GM12878 (cell line): ENCODE measurements at regions not wholly inside any gene's neighbourhood (a gene's known extent, or its start where the extent isn't known, plus 50 kb on each side); places are given as distances from the start of the nearest gene placed in this dataset.

Experiments
- BCL11A ChIP-seq: IDR thresholded peaks from 2 replicates; pipeline ENCODE4 v1.6.1; 2011; ENCODE audit warnings: low read depth, low read length
- CEBPB ChIP-seq, 2 experiments: fragments of 150-350 bp in 1 of 2; IDR thresholded peaks; 2 replicates each; pipeline ENCODE4 v1.6.1; 2012 to 2014; ENCODE audit warnings: low read depth in 2 of 2, low read length in 2 of 2, borderline replicate concordance in 1 of 2, inconsistent platforms in 1 of 2
- CHD4 ChIP-seq: fragments of 200-600 bp; sonication (generic); IDR thresholded peaks from 2 replicates; pipeline ENCODE4 v1.6.1; 2016; ENCODE audit warnings: mild to moderate bottlenecking
- EGR1 ChIP-seq, 2 experiments: IDR thresholded peaks; 1 replicate in 1 of 2; 2 replicates in 1 of 2; pipeline ENCODE4 v1.6.1; 2011 to 2012; ENCODE audit warnings: low read depth in 2 of 2, low read length in 2 of 2, borderline replicate concordance in 1 of 2, mild to moderate bottlenecking in 1 of 2, moderate library complexity in 1 of 2
- HDAC6 ChIP-seq: fragments of 200-600 bp; sonication (generic); IDR thresholded peaks from one replicate; pipeline ENCODE4 v1.8.0; 2017; ENCODE audit warnings: antibody characterized with exemption; ENCODE audit not compliant: unreplicated experiment
- IRF3 ChIP-seq: fragments of 450-650 bp; IDR thresholded peaks from 2 replicates; pipeline ENCODE4 v1.6.1; 2014; ENCODE audit warnings: mild to moderate bottlenecking
- MEF2A ChIP-seq: IDR thresholded peaks from 2 replicates; pipeline ENCODE4 v1.6.1; 2011; ENCODE audit warnings: low read depth, mild to moderate bottlenecking, low read length, moderate library complexity; ENCODE audit not compliant: insufficient read depth
- NR2C2 ChIP-seq: IDR thresholded peaks from 2 replicates; pipeline ENCODE4 v1.6.1; 2011; ENCODE audit warnings: borderline replicate concordance, low read depth; ENCODE audit not compliant: control insufficient read depth, insufficient read length
- RELB ChIP-seq: fragments of 450-650 bp; IDR thresholded peaks from 2 replicates; pipeline ENCODE4 v1.6.1; 2017; ENCODE audit warnings: low read depth, mild to moderate bottlenecking, moderate library complexity
- RUNX3 ChIP-seq: IDR thresholded peaks from 2 replicates; pipeline ENCODE4 v1.6.1; 2012; ENCODE audit warnings: low read length, inconsistent platforms
- SREBF2 ChIP-seq: IDR thresholded peaks from 2 replicates; pipeline ENCODE4 v1.6.1; 2012; ENCODE audit warnings: mild to moderate bottlenecking, low read length
- SUPT20H ChIP-seq: IDR thresholded peaks from 2 replicates; pipeline ENCODE4 v1.6.1; 2011; ENCODE audit warnings: low read depth, mild to moderate bottlenecking, low read length, moderate library complexity, borderline replicate concordance; ENCODE audit not compliant: control insufficient read depth
- USF1 ChIP-seq: IDR thresholded peaks from 2 replicates; pipeline ENCODE4 v1.6.1; 2011; ENCODE audit warnings: borderline replicate concordance, low read depth, mild to moderate bottlenecking, moderate library complexity, mixed read lengths, low read length; ENCODE audit not compliant: insufficient read depth; ENCODE audit errors: extremely low read length
- ZNF592 ChIP-seq: fragments of 450-650 bp; IDR thresholded peaks from 2 replicates; pipeline ENCODE4 v1.6.1; 2017; ENCODE audit warnings: mild to moderate bottlenecking, moderate library complexity
- ZSCAN29 ChIP-seq: fragments of 450-650 bp; IDR thresholded peaks from 2 replicates; pipeline ENCODE4 v1.6.1; 2017; ENCODE audit warnings: mild to moderate bottlenecking, moderate library complexity

GRCh38 chr11:43135966-43136534, 175.7 kb upstream of the API5 start (continued):
- no peak for TF ChIP-seq RELB
- no peak for TF ChIP-seq CHD4
- no peak for TF ChIP-seq SUPT20H
- no peak for TF ChIP-seq NR2C2
- no peak for TF ChIP-seq EGR1 (IDR thresholded peaks at IDR 0.05; ENCODE audit: borderline replicate concordance in 1 of 2, low read depth in 2 of 2, low read length in 2 of 2)
- TF ChIP-seq SREBF2: no peak
- TF ChIP-seq MEF2A: peak; percentile 55; the same call in 1 of the 2 replicates
- TF ChIP-seq RUNX3: peak; percentile 84
- no peak for TF ChIP-seq CEBPB (IDR thresholded peaks at IDR 0.05; ENCODE audit: borderline replicate concordance in 1 of 2, low read depth in 2 of 2, low read length in 2 of 2)
- TF ChIP-seq BCL11A: peak; percentile 76
- TF ChIP-seq USF1: no peak
- TF ChIP-seq ZNF592: no peak
- TF ChIP-seq HDAC6: no peak
- TF ChIP-seq ZSCAN29: no peak
- TF ChIP-seq IRF3: no peak
- TF ChIP-seq, all 136 proteins: peak for 22
